GM12864 (cell line): ENCODE measurements at regions not wholly inside any gene's neighbourhood (a gene's known extent, or its start where the extent isn't known, plus 50 kb on each side); places are given as distances from the start of the nearest gene placed in this dataset.

Source experiments
- DNase-seq: peaks from one replicate; pipeline ENCODE4 v3.0.0-alpha.2; 2011; ENCODE audit warnings: low read depth
- H3K4me3 ChIP-seq: 2 replicates; pipeline ENCODE4 v1.5.1; 2011; ENCODE audit warnings: mild to moderate bottlenecking, low read depth, low read length, control low read depth
- CTCF ChIP-seq: IDR thresholded peaks from 2 replicates; pipeline ENCODE4 v1.5.1; 2011; ENCODE audit warnings: low read depth, mild to moderate bottlenecking, moderate library complexity, low read length, control low read depth, inconsistent platforms; ENCODE audit errors: missing control alignments

- H3K4me3 ChIP-seq = no peak overlapping the region
- no peak for TF ChIP-seq CTCF
- DNase-seq = no peak
Measured at GRCh38 chr14:53464376-53464775, 311.3 kb upstream of the DDHD1 start.

- no peak for DNase-seq
- no peak for TF ChIP-seq CTCF
- H3K4me3 ChIP-seq = no peak overlapping the region
Measured at GRCh38 chr14:53462931-53463778, 310.0 kb upstream of the DDHD1 start.

GRCh38 chr14:53461858-53462257, 308.7 kb upstream of the DDHD1 start:
- DNase-seq = no peak
- no peak overlapping the region for H3K4me3 ChIP-seq
- TF ChIP-seq CTCF = no peak

GRCh38 chr14:53460544-53460943, 307.4 kb upstream of the DDHD1 start:
- DNase-seq = no peak
- H3K4me3 ChIP-seq = no peak overlapping the region
- TF ChIP-seq CTCF = no peak

- TF ChIP-seq CTCF = no peak
- DNase-seq = no peak
- H3K4me3 ChIP-seq = no peak overlapping the region
Measured at GRCh38 chr14:53458368-53458814, 305.3 kb upstream of the DDHD1 start.

GRCh38 chr14:53456931-53457330, 303.8 kb upstream of the DDHD1 start:
- no peak for DNase-seq
- no peak overlapping the region for H3K4me3 ChIP-seq
- TF ChIP-seq CTCF = no peak
